NCI-H146 treated with DMSO at 0.1 percent for 48 hours (cell line): ENCODE measurements at regions not wholly inside any gene's neighbourhood (a gene's known extent, or its start where the extent isn't known, plus 50 kb on each side); places are given as distances from the start of the nearest gene placed in this dataset.
"Not testable (repeated sequence)": the region's sequence is repeated elsewhere in the genome, so short reads cannot be mapped to it uniquely, and the experiment has no call there.

Source experiments
- DNase-seq: peaks from one replicate; lab custom pipeline; 2025; ENCODE audit not compliant: unreplicated experiment; lab: John Stamatoyannopoulos, UW

GRCh38 chr5:130957151-130957550, 207.9 kb downstream of the HINT1 start:
- no peak for DNase-seq

GRCh38 chr5:130955041-130955440, 210.0 kb downstream of the HINT1 start:
- no peak for DNase-seq

- no peak for DNase-seq
Observed at GRCh38 chr5:130954336-130954735, 210.7 kb downstream of the HINT1 start.

- DNase-seq: no peak
Observed at GRCh38 chr5:130939059-130939458, 226.0 kb downstream of the HINT1 start.

- no peak for DNase-seq
Observed at GRCh38 chr5:130937046-130937445, 228.0 kb downstream of the HINT1 start.

- no peak for DNase-seq
Observed at GRCh38 chr5:130923543-130924124, 241.4 kb downstream of the HINT1 start.

- no peak for DNase-seq
Observed at GRCh38 chr5:130912088-130912487, 253.0 kb downstream of the HINT1 start.

- no peak for DNase-seq
Observed at GRCh38 chr5:130908186-130908585, 256.9 kb downstream of the HINT1 start.

- peak; percentile 37 for DNase-seq
Observed at GRCh38 chr5:130897537-130898195, 267.4 kb downstream of the HINT1 start.

GRCh38 chr5:130897181-130897536, 267.9 kb downstream of the HINT1 start:
- not testable (repeated sequence) for DNase-seq

GRCh38 chr5:130896636-130897035, 268.4 kb downstream of the HINT1 start:
- no peak for DNase-seq

- no peak for DNase-seq
Observed at GRCh38 chr5:130893006-130893405, 272.1 kb downstream of the HINT1 start.

GRCh38 chr5:130890610-130891009, 274.4 kb downstream of the HINT1 start:
- DNase-seq: no peak

GRCh38 chr5:130885691-130886090, 279.4 kb downstream of the HINT1 start:
- no peak for DNase-seq

GRCh38 chr5:130885027-130885426, 280.0 kb downstream of the HINT1 start:
- no peak for DNase-seq

- DNase-seq: no peak
Observed at GRCh38 chr5:130884023-130884422, 281.0 kb downstream of the HINT1 start.

- no peak for DNase-seq
Observed at GRCh38 chr5:130875656-130876055, 289.4 kb downstream of the HINT1 start.

- DNase-seq: no peak
Observed at GRCh38 chr5:130874861-130875417, 290.1 kb downstream of the HINT1 start.

- DNase-seq: no peak
Observed at GRCh38 chr5:130871346-130872086, 293.5 kb downstream of the HINT1 start.

GRCh38 chr5:130870691-130871090, 294.4 kb downstream of the HINT1 start:
- no peak for DNase-seq

- no peak for DNase-seq
Observed at GRCh38 chr5:130868186-130868840, 296.7 kb downstream of the HINT1 start.
